ENCODE measurements at regions not wholly inside any gene's neighbourhood (a gene's known extent, or its start where the extent isn't known, plus 50 kb on each side); places are given as distances from the start of the nearest gene placed in this dataset.

DNA sequence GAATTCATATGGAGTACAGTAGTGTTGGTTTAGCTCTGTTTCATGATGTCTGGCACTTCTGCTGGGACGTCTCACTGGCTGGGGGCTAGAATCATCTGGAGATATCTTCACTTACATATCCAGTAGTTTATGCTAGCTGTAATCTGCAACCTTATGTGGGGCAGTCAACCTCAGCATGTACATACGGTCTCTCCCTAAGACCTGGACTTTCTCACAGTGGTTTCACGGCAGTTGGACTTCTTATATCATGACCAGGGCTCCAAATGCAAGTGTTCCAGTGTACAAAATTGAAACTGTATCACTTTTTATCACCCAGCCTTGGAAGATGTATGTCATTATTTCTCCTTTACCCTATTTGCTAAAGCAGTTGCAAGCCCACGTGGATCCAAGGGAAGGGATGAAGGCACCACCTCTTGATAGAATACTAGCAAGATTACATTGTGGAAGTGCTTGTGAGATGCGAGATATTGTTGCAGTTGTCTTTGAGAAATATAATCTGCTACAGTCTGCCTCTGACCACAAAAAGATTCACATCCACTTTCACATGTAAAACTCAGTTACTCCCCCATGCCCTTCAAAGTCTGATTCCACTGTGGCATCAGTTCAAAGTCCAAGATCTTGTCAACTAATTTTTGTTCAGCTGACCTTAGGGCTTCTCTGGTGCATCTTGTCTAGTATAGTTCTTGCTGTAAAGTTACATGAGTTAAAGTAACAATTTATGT, 316.6 kb upstream of the NCAM1 start:
- no peak for TF ChIP-seq EZH2phosphoT487 (IDR thresholded peaks at IDR 0.05; ENCODE audit: borderline replicate concordance, low read length)
- TF ChIP-seq, protein P1, sequence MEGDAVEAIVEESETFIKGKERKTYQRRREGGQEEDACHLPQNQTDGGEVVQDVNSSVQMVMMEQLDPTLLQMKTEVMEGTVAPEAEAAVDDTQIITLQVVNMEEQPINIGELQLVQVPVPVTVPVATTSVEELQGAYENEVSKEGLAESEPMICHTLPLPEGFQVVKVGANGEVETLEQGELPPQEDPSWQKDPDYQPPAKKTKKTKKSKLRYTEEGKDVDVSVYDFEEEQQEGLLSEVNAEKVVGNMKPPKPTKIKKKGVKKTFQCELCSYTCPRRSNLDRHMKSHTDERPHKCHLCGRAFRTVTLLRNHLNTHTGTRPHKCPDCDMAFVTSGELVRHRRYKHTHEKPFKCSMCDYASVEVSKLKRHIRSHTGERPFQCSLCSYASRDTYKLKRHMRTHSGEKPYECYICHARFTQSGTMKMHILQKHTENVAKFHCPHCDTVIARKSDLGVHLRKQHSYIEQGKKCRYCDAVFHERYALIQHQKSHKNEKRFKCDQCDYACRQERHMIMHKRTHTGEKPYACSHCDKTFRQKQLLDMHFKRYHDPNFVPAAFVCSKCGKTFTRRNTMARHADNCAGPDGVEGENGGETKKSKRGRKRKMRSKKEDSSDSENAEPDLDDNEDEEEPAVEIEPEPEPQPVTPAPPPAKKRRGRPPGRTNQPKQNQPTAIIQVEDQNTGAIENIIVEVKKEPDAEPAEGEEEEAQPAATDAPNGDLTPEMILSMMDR (IDR thresholded peaks at IDR 0.05; ENCODE audit: low read depth, low read length, poor library complexity, severe bottlenecking): no peak

DNA sequence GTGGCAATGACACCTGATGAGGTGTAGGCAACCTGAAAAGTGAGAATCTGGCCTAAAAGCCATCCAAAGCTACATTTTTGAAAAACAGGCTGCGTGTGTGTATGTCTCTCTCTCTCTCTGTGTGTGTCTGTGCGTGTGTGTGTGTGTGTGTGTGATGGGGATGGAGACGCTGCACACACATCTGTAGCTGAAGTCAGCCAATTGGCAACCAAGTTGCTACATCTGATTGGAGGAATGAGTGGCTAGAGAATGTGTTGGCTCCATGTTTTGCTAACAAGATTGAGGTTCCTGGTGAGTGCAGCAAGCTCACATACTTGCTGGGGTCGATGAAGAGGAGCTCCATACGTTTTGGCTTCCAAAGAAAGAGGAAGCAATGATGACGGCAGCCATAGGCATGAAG, 311.4 kb upstream of the NCAM1 start:
- Histone ChIP-seq H3K4me1 (ENCODE audit: control insufficient read depth, low read length) (no peaks in the 10 kb centered on the region), H3K36me3 (ENCODE audit: control insufficient read depth, low read length) (no peaks in the 10 kb centered on the region), H3K9me2 (replicated peaks; ENCODE audit: control insufficient read depth, low read length) (no peaks in the 10 kb centered on the region), H3K4me2 (ENCODE audit: low read length) (no peak overlapping the region), H4K20me1 (ENCODE audit: control insufficient read depth, insufficient read depth, low read depth, low read length) (no peaks in the 10 kb centered on the region), H3K27me3 (ENCODE audit: control insufficient read depth, low read length) (no peaks in the 10 kb centered on the region), H3K4me3 (ENCODE audit: low read length) (no peak overlapping the region), H3K79me2 (ENCODE audit: control insufficient read depth, low read length) (no peaks in the 10 kb centered on the region), H3K9me3 (ENCODE audit: control insufficient read depth, insufficient read depth, low read length) (no peaks in the 10 kb centered on the region), H3K27ac (ENCODE audit: low read depth, low read length) (no peak overlapping the region), H3F3A (ENCODE audit: control insufficient read depth, insufficient read depth) (no peaks in the 10 kb centered on the region)
- TF ChIP-seq EZH2phosphoT487 (IDR thresholded peaks at IDR 0.05; ENCODE audit: borderline replicate concordance, low read length): no peak
- TF ChIP-seq, protein P1 (IDR thresholded peaks at IDR 0.05; ENCODE audit: low read depth, low read length, poor library complexity, severe bottlenecking): no peak

More for the DNA sequence above, 316.6 kb upstream of the NCAM1 start:
- H3K4me2 ChIP-seq (ENCODE audit: low read length): no peak overlapping the region
- H3F3A ChIP-seq (ENCODE audit: control insufficient read depth, insufficient read depth): no peaks in the 10 kb centered on the region
- H3K4me1 ChIP-seq (ENCODE audit: control insufficient read depth, low read length): no peaks in the 10 kb centered on the region
- no peaks in the 10 kb centered on the region for H3K9me2 ChIP-seq (replicated peaks; ENCODE audit: control insufficient read depth, low read length)
- no peak overlapping the region for H3K4me3 ChIP-seq (ENCODE audit: low read length)
- no peaks in the 10 kb centered on the region for H3K27me3 ChIP-seq (ENCODE audit: control insufficient read depth, low read length)
- no peaks in the 10 kb centered on the region for H3K36me3 ChIP-seq (ENCODE audit: control insufficient read depth, low read length)
- no peaks in the 10 kb centered on the region for H3K9me3 ChIP-seq (ENCODE audit: control insufficient read depth, insufficient read depth, low read length)
- H3K27ac ChIP-seq (ENCODE audit: low read depth, low read length): no peak overlapping the region
- H3K79me2 ChIP-seq (ENCODE audit: control insufficient read depth, low read length): no peaks in the 10 kb centered on the region
- H4K20me1 ChIP-seq (ENCODE audit: control insufficient read depth, insufficient read depth, low read depth, low read length): no peaks in the 10 kb centered on the region

DNA sequence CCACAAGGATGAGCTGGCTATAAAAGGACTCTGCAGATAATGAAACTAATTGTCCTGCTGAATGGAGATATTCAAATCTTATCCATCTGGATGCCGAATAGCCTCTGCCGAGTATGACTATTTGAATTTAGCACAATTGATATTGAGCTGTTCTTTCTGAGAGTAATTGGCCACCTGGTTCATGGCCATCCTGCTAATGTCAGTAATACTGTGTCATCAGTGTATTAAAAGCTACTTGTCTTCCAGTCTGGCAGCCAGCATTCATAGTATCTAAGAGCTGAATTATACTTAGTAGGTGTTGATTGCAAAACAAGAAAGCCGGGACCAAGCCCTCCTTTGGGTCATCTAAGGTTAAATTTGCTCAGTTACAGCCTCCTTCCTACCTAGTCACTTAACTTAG, 310.7 kb upstream of the NCAM1 start:
- Histone ChIP-seq H3K27ac (ENCODE audit: low read depth, low read length) (no peak overlapping the region), H3K36me3 (ENCODE audit: control insufficient read depth, low read length) (no peaks in the 10 kb centered on the region), H3K9me3 (ENCODE audit: control insufficient read depth, insufficient read depth, low read length) (no peaks in the 10 kb centered on the region), H3K79me2 (ENCODE audit: control insufficient read depth, low read length) (no peaks in the 10 kb centered on the region), H3K27me3 (ENCODE audit: control insufficient read depth, low read length) (no peaks in the 10 kb centered on the region), H4K20me1 (ENCODE audit: control insufficient read depth, insufficient read depth, low read depth, low read length) (no peaks in the 10 kb centered on the region), H3K9me2 (replicated peaks; ENCODE audit: control insufficient read depth, low read length) (no peaks in the 10 kb centered on the region), H3F3A (ENCODE audit: control insufficient read depth, insufficient read depth) (no peaks in the 10 kb centered on the region), H3K4me1 (ENCODE audit: control insufficient read depth, low read length) (no peaks in the 10 kb centered on the region), H3K4me3 (ENCODE audit: low read length) (no peak overlapping the region), H3K4me2 (ENCODE audit: low read length) (no peak overlapping the region)
- no peak for TF ChIP-seq EZH2phosphoT487 (IDR thresholded peaks at IDR 0.05; ENCODE audit: borderline replicate concordance, low read length)
- TF ChIP-seq, protein P1 (IDR thresholded peaks at IDR 0.05; ENCODE audit: low read depth, low read length, poor library complexity, severe bottlenecking): no peak

Data from DOHH2 (cell line).